GM12878 (cell line): ENCODE measurements at regions not wholly inside any gene's neighbourhood (a gene's known extent, or its start where the extent isn't known, plus 50 kb on each side); places are given as distances from the start of the nearest gene placed in this dataset.

ENCODE experiments used
- EP300 ChIP-seq, 2 experiments: fragments of 150-350 bp in 1 of 2; IDR thresholded peaks; 2 replicates each; pipeline ENCODE4 v1.6.1; 2011 to 2012; ENCODE audit warnings: low read depth in 2 of 2, low read length in 2 of 2, borderline replicate concordance in 1 of 2, improper control_type of control experiment in 1 of 2, inconsistent platforms in 1 of 2; ENCODE audit not compliant: control insufficient read depth in 1 of 2
- EZH2 ChIP-seq: IDR thresholded peaks from 2 replicates; pipeline ENCODE4 v1.6.1; 2012; ENCODE audit warnings: low read depth, mild to moderate bottlenecking, control low read depth, inconsistent platforms, low read length, borderline replicate concordance; ENCODE audit not compliant: control insufficient read depth
- HDAC6 ChIP-seq: fragments of 200-600 bp; sonication (generic); IDR thresholded peaks from one replicate; pipeline ENCODE4 v1.8.0; 2017; ENCODE audit warnings: antibody characterized with exemption; ENCODE audit not compliant: unreplicated experiment
- HDGF ChIP-seq: fragments of 450-650 bp; IDR thresholded peaks from 2 replicates; pipeline ENCODE4 v1.6.1; 2016; ENCODE audit warnings: antibody characterized with exemption
- JUND ChIP-seq: IDR thresholded peaks from 2 replicates; pipeline ENCODE4 v1.6.1; 2012; ENCODE audit warnings: low read depth, mild to moderate bottlenecking, low read length, improper control_type of control experiment, moderate library complexity
- POLR2AphosphoS5 ChIP-seq: IDR thresholded peaks from 2 replicates; pipeline ENCODE4 v1.6.1; 2011; ENCODE audit warnings: mild to moderate bottlenecking, low read length, inconsistent platforms
- SREBF2 ChIP-seq: IDR thresholded peaks from 2 replicates; pipeline ENCODE4 v1.6.1; 2012; ENCODE audit warnings: mild to moderate bottlenecking, low read length
- SUZ12 ChIP-seq: fragments of 200-600 bp; sonication (generic); IDR thresholded peaks from one replicate; pipeline ENCODE4 v1.6.1; 2018; ENCODE audit warnings: antibody characterized with exemption, mild to moderate bottlenecking; ENCODE audit not compliant: unreplicated experiment
- TF ChIP-seq, protein P1 (sequence below): IDR thresholded peaks from 2 replicates; pipeline ENCODE4 v1.6.1; 2012; ENCODE audit warnings: low read length, inconsistent platforms
- TF ChIP-seq, protein P2 (sequence below), 3 experiments: IDR thresholded peaks in 2 of 3; conservative IDR thresholded peaks in 1 of 3; 2 replicates each; pipeline ENCODE4 v1.5.1; 2011; ENCODE audit warnings: low read depth in 3 of 3, low read length in 3 of 3, mild to moderate bottlenecking in 3 of 3, control low read depth in 2 of 3, moderate library complexity in 2 of 3, inconsistent platforms in 1 of 3, mixed read lengths in 1 of 3; ENCODE audit not compliant: control insufficient read depth in 2 of 3, insufficient read depth in 1 of 3; ENCODE audit errors: extremely low read depth in 1 of 3
- TF ChIP-seq, protein P3 (sequence below): IDR thresholded peaks from 2 replicates; pipeline ENCODE4 v1.6.1; 2012; ENCODE audit warnings: improper control_type of control experiment, low read depth, low read length; ENCODE audit not compliant: insufficient replicate concordance

DNA sequence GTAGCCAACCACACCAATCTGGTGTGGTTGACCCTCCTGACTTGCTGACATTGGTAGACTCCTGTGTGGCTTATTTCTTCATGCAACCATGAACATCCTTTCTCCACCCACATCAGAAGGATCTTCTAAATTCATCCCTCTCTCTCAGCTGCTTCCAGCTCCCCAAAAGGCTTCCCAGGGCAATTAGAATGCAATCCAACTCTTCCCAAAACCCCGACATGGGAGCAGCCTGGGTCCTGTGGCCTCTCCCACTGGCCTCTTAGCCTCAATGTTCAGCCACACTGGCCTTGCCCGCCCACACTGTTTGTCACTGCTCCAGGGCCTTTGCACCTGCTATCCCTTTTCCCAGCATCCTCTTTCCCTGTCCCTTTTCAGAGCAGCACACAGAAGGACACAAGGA lies 199.8 kb upstream of the SGCG start:
- TF ChIP-seq, protein P1, sequence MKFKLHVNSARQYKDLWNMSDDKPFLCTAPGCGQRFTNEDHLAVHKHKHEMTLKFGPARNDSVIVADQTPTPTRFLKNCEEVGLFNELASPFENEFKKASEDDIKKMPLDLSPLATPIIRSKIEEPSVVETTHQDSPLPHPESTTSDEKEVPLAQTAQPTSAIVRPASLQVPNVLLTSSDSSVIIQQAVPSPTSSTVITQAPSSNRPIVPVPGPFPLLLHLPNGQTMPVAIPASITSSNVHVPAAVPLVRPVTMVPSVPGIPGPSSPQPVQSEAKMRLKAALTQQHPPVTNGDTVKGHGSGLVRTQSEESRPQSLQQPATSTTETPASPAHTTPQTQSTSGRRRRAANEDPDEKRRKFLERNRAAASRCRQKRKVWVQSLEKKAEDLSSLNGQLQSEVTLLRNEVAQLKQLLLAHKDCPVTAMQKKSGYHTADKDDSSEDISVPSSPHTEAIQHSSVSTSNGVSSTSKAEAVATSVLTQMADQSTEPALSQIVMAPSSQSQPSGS = no peak
- TF ChIP-seq EP300 (IDR thresholded peaks at IDR 0.05; ENCODE audit: borderline replicate concordance in 1 of 2, control insufficient read depth in 1 of 2, low read depth in 2 of 2, low read length in 2 of 2) (no peak), EZH2 (no peak), JUND (no peak), HDGF (no peak), HDAC6 (no peak), SUZ12 (no peak), POLR2AphosphoS5 (no peak), SREBF2 (no peak)
- TF ChIP-seq, protein P2, sequence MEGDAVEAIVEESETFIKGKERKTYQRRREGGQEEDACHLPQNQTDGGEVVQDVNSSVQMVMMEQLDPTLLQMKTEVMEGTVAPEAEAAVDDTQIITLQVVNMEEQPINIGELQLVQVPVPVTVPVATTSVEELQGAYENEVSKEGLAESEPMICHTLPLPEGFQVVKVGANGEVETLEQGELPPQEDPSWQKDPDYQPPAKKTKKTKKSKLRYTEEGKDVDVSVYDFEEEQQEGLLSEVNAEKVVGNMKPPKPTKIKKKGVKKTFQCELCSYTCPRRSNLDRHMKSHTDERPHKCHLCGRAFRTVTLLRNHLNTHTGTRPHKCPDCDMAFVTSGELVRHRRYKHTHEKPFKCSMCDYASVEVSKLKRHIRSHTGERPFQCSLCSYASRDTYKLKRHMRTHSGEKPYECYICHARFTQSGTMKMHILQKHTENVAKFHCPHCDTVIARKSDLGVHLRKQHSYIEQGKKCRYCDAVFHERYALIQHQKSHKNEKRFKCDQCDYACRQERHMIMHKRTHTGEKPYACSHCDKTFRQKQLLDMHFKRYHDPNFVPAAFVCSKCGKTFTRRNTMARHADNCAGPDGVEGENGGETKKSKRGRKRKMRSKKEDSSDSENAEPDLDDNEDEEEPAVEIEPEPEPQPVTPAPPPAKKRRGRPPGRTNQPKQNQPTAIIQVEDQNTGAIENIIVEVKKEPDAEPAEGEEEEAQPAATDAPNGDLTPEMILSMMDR (IDR thresholded peaks at IDR 0.05 in 2 of 3, conservative IDR thresholded peaks at IDR 0.05 in 1 of 3; ENCODE audit: control insufficient read depth in 2 of 3, extremely low read depth in 1 of 3, insufficient read depth in 1 of 3, low read depth in 3 of 3, low read length in 3 of 3) = no peak
- TF ChIP-seq, protein P3, sequence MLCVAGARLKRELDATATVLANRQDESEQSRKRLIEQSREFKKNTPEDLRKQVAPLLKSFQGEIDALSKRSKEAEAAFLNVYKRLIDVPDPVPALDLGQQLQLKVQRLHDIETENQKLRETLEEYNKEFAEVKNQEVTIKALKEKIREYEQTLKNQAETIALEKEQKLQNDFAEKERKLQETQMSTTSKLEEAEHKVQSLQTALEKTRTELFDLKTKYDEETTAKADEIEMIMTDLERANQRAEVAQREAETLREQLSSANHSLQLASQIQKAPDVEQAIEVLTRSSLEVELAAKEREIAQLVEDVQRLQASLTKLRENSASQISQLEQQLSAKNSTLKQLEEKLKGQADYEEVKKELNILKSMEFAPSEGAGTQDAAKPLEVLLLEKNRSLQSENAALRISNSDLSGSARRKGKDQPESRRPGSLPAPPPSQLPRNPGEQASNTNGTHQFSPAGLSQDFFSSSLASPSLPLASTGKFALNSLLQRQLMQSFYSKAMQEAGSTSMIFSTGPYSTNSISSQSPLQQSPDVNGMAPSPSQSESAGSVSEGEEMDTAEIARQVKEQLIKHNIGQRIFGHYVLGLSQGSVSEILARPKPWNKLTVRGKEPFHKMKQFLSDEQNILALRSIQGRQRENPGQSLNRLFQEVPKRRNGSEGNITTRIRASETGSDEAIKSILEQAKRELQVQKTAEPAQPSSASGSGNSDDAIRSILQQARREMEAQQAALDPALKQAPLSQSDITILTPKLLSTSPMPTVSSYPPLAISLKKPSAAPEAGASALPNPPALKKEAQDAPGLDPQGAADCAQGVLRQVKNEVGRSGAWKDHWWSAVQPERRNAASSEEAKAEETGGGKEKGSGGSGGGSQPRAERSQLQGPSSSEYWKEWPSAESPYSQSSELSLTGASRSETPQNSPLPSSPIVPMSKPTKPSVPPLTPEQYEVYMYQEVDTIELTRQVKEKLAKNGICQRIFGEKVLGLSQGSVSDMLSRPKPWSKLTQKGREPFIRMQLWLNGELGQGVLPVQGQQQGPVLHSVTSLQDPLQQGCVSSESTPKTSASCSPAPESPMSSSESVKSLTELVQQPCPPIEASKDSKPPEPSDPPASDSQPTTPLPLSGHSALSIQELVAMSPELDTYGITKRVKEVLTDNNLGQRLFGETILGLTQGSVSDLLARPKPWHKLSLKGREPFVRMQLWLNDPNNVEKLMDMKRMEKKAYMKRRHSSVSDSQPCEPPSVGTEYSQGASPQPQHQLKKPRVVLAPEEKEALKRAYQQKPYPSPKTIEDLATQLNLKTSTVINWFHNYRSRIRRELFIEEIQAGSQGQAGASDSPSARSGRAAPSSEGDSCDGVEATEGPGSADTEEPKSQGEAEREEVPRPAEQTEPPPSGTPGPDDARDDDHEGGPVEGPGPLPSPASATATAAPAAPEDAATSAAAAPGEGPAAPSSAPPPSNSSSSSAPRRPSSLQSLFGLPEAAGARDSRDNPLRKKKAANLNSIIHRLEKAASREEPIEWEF = no peak
